ENCODE measurements at regions not wholly inside any gene's neighbourhood (a gene's known extent, or its start where the extent isn't known, plus 50 kb on each side); places are given as distances from the start of the nearest gene placed in this dataset.

GRCh38 chr7:49643736-49644135 lies 129.7 kb upstream of the VWC2 start:
- Mint-ChIP-seq H3K4me1 (ENCODE audit: low read depth) (no peaks in the 10 kb centered on the region), H3K36me3 (ENCODE audit: low read depth) (no peaks in the 10 kb centered on the region), H3K4me3 (no peak overlapping the region), H3K9me3 (peaks cover 2% of the 10 kb centered on the region), H3K27me3 (no peaks in the 10 kb centered on the region), H3K27ac (no peak overlapping the region)
- no peaks in the 10 kb centered on the region for H3K27me3 ChIP-seq (ENCODE audit: control insufficient read depth in 1 of 2, insufficient read depth in 2 of 2, low read length in 2 of 2)
- no peak for TF ChIP-seq CTCF (IDR thresholded peaks at IDR 0.05)
- ATAC-seq (ENCODE audit: poor library complexity) (no peak), DNase-seq (no peak)
- H3K27ac ChIP-seq (ENCODE audit: low read depth in 1 of 2, low read length in 2 of 2): no peak overlapping the region
- H3K4me1 ChIP-seq (ENCODE audit: insufficient read depth, low read length): no peaks in the 10 kb centered on the region
- intact Hi-C loops (cut with DNase I, micrococcal nuclease): no loop called here
- H3K9me3 ChIP-seq (ENCODE audit: control insufficient read depth in 1 of 2, insufficient read depth in 1 of 2, low read length in 2 of 2): peaks cover 0 to 4% of the 10 kb centered on the region in 2 experiments
- no peaks in the 10 kb centered on the region for H3K36me3 ChIP-seq (ENCODE audit: insufficient read depth, low read length)
- CTCF ChIA-PET: no interaction called here
- POLR2A ChIA-PET: no interaction called here
- no peak overlapping the region for H3K4me3 ChIP-seq (ENCODE audit: low read length)

GRCh38 chr7:49644396-49645166 lies 128.9 kb upstream of the VWC2 start:
- H3K36me3 ChIP-seq (ENCODE audit: insufficient read depth, low read length): no peaks in the 10 kb centered on the region
- Mint-ChIP-seq H3K4me3 (no peak overlapping the region), H3K27ac (no peak overlapping the region), H3K36me3 (ENCODE audit: low read depth) (no peaks in the 10 kb centered on the region), H3K27me3 (no peaks in the 10 kb centered on the region), H3K4me1 (ENCODE audit: low read depth) (no peaks in the 10 kb centered on the region), H3K9me3 (peaks cover 2% of the 10 kb centered on the region)
- intact Hi-C loops (cut with DNase I, micrococcal nuclease): no loop called here
- peaks cover 0 to 4% of the 10 kb centered on the region in 2 experiments for H3K9me3 ChIP-seq (ENCODE audit: control insufficient read depth in 1 of 2, insufficient read depth in 1 of 2, low read length in 2 of 2)
- H3K27me3 ChIP-seq (ENCODE audit: control insufficient read depth in 1 of 2, insufficient read depth in 2 of 2, low read length in 2 of 2): no peaks in the 10 kb centered on the region
- ATAC-seq (ENCODE audit: poor library complexity) (no peak), DNase-seq (no peak)
- ChIA-PET POLR2A (no interaction called here), CTCF (no interaction called here)
- no peaks in the 10 kb centered on the region for H3K4me1 ChIP-seq (ENCODE audit: insufficient read depth, low read length)
- no peak overlapping the region for H3K4me3 ChIP-seq (ENCODE audit: low read length)
- no peak for TF ChIP-seq CTCF (IDR thresholded peaks at IDR 0.05)
- H3K27ac ChIP-seq (ENCODE audit: low read depth in 1 of 2, low read length in 2 of 2): no peak overlapping the region

GRCh38 chr7:49645296-49645695 lies 128.1 kb upstream of the VWC2 start:
- CTCF ChIA-PET: no interaction called here
- H3K9me3 Mint-ChIP-seq: peaks cover 2% of the 10 kb centered on the region
- POLR2A ChIA-PET: no interaction called here

More at GRCh38 chr7:49645296-49645695, 128.1 kb upstream of the VWC2 start:
- no peaks in the 10 kb centered on the region for H3K36me3 ChIP-seq (ENCODE audit: insufficient read depth, low read length)
- no peaks in the 10 kb centered on the region for H3K4me1 ChIP-seq (ENCODE audit: insufficient read depth, low read length)
- no peak for DNase-seq
- Mint-ChIP-seq H3K36me3 (ENCODE audit: low read depth) (no peaks in the 10 kb centered on the region), H3K4me1 (ENCODE audit: low read depth) (no peaks in the 10 kb centered on the region), H3K4me3 (no peak overlapping the region), H3K27me3 (no peaks in the 10 kb centered on the region), H3K27ac (no peak overlapping the region)
- no peak overlapping the region for H3K4me3 ChIP-seq (ENCODE audit: low read length)
- no peak overlapping the region for H3K27ac ChIP-seq (ENCODE audit: low read depth in 1 of 2, low read length in 2 of 2)
- TF ChIP-seq CTCF (IDR thresholded peaks at IDR 0.05): no peak
- intact Hi-C loops (cut with DNase I, micrococcal nuclease): no loop called here
- ATAC-seq (ENCODE audit: poor library complexity): no peak
- no peaks in the 10 kb centered on the region for H3K27me3 ChIP-seq (ENCODE audit: control insufficient read depth in 1 of 2, insufficient read depth in 2 of 2, low read length in 2 of 2)
- peaks cover 0 to 11% of the 10 kb centered on the region in 2 experiments for H3K9me3 ChIP-seq (ENCODE audit: control insufficient read depth in 1 of 2, insufficient read depth in 1 of 2, low read length in 2 of 2)
